SK-N-SH (cell line): ENCODE measurements at regions not wholly inside any gene's neighbourhood (a gene's known extent, or its start where the extent isn't known, plus 50 kb on each side); places are given as distances from the start of the nearest gene placed in this dataset.

ENCODE experiments used
- CTCF ChIP-seq: fragments of 200-600 bp; sonication (generic); IDR thresholded peaks from 2 replicates; pipeline ENCODE4 v1.6.1; 2017; ENCODE audit warnings: antibody characterized with exemption, mild to moderate bottlenecking, moderate library complexity
- ELF1 ChIP-seq: IDR thresholded peaks from 2 replicates; pipeline ENCODE4 v1.4.0; 2012
- IRF3 ChIP-seq: fragments of 150-350 bp; IDR thresholded peaks from 2 replicates; pipeline ENCODE4 v1.6.1; 2016; ENCODE audit warnings: mild to moderate bottlenecking, low read depth, low read length
- MAX ChIP-seq: IDR thresholded peaks from 2 replicates; pipeline ENCODE4 v1.4.0; 2012; ENCODE audit warnings: low read depth
- MXI1 ChIP-seq: IDR thresholded peaks from 2 replicates; pipeline ENCODE4 v1.6.1; 2012; ENCODE audit warnings: mild to moderate bottlenecking, low read depth, low read length, improper control_type of control experiment
- POLR2AphosphoS5 ChIP-seq: IDR thresholded peaks from 2 replicates; pipeline ENCODE4 v1.6.1; 2012; ENCODE audit warnings: low read depth, low read length
- REST ChIP-seq: IDR thresholded peaks from 2 replicates; pipeline ENCODE4 v1.6.1; 2012; ENCODE audit warnings: mild to moderate bottlenecking, low read depth, low read length, moderate library complexity
- TAF1 ChIP-seq: IDR thresholded peaks from 2 replicates; pipeline ENCODE4 v1.6.1; 2012; ENCODE audit warnings: low read depth, mild to moderate bottlenecking, low read length, moderate library complexity, borderline replicate concordance
- YY1 ChIP-seq: IDR thresholded peaks from 2 replicates; pipeline ENCODE4 v1.4.0; 2012; ENCODE audit warnings: low read depth, mild to moderate bottlenecking

GRCh38 chr16:6822041-6822440 is 510.6 kb upstream of the RBFOX1 start:
- TF ChIP-seq REST (no peak), MAX (no peak), ELF1 (no peak), CTCF (no peak), IRF3 (no peak), TAF1 (no peak), POLR2AphosphoS5 (no peak), MXI1 (no peak), YY1 (no peak)
